HG03159 (cell line): ENCODE measurements at regions not wholly inside any gene's neighbourhood (a gene's known extent, or its start where the extent isn't known, plus 50 kb on each side); places are given as distances from the start of the nearest gene placed in this dataset.
A peak's percentile ranks its signal among the peaks of the same experiment; 100 is the strongest.

ENCODE experiments used
- ATAC-seq: cut with Tn5 transposase; IDR thresholded peaks from one replicate; pipeline ENCODE4 v1.9.1; 2021; ENCODE audit warnings: mild to moderate bottlenecking, moderate library complexity; ENCODE audit not compliant: unreplicated experiment

DNA sequence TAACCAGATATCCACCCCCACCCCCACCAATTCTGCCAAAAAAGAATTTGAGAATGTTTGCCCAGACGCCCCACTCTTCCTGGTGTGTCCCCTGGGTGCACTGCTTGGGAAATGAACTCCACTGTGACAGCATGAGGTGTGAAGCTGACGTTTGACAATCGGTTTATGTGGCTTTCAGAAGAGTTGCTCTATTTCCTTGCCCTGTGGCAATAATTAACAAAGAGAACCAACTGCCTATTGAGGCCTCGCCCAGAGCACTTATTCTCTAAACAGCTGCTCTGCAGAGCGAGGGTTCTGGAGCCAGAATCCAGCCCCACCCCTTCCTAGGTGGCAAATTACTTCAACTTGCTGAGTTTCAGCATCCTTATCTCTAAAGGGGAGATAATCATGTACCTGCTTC, 115.8 kb upstream of the SIX3 start:
- peak; percentile 56 for ATAC-seq

DNA sequence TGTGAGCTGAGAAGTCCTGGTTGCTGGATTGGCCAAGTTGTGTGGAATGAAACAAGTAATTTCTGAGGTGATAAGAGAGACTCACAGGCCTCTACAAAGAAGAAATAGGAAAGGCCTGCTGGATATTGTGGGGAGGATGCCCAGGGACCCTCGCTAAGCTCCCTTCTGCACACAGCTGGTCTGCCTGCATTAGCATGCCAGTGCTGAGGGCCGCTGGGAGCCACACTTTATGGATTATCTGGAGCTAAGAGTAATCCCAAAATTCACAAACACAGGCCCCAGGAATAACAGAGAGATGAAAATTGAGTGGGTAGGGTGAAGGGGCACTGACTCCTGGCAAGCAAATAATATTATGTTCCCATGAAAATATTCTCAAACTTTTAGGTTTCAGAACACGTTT, 114.9 kb upstream of the SIX3 start:
- no peak for ATAC-seq

DNA sequence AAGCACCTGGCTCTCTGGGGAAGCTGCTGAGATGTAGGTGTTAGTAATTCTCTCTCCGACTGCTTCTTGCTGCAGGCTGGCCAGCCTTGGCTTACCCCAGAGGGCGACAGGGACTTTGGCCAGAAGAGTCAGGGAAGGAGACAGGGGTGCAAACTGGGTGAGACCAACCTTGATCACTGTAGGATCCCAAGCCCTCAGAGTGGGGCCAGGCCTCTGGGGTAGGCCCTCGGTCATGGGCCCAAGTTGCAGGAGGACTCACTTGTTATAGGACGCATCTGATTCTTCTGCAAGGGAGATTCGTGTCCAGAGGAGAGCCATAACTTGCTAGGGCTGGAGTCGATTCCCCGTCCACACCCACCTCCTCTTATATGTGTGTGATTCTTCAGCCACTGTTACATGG, 111.7 kb upstream of the SIX3 start:
- ATAC-seq = no peak

DNA sequence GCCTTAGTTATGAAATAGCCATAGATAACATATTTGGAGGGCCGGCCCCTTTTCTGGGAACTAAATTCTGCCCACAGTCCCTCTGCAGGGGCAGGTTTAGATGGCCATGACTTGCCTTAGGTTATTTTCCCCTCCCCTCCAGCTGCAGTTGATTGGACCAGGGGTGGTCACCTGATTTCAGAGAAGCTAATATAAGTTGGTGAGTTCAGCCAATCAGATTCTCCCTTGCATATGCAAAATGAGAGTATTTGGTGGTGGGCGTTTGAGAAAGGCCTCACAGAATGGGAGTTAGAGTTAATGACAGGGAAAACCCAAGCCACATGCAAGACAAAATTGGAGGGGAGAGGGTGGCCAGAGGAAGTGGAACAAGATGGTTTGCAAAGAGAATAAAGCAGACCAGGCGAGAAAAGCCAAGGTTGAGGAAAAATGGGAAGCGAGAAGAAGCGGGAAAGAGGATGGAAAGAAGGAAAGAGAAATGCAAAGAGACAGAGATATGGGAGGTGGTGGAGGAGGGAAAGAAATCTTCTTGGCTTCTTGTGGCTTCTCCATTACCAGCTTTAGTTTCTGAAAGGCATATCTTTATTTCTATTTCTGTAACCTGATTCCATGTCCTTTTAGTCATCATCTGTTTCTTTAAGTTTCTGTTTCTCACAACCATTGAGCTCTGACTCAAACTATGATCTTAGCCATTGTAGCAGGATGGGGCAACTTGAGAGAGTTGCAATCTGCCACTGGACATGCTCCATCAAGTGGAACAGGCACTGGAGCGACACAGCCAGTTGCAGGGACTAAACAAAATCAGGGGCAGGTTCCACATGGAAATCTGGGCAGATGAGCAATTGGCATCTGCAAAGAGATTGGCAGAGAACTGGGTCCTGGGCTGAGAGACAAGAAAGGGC, 108.1 kb upstream of the SIX3 start:
- ATAC-seq = peak; percentile 58

DNA sequence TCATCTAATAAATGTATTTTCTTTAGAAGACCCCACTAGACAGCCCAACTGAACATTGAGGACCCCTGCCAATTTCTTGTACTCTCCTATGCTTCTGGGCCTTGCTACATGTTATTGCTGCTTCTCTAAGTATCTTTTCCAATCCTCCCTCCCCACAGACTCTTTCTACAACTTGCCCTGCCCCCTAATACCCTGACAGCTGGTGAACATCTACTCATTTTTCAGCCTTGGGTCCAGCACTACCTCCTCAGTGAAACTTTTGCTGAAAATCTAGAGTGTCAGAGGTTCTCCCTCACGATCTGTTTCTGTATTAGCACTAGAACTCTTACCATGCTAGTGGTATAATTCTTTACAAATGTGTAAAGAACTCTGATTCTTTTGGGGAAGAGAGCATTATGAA, 106.8 kb upstream of the SIX3 start:
- no peak for ATAC-seq

DNA sequence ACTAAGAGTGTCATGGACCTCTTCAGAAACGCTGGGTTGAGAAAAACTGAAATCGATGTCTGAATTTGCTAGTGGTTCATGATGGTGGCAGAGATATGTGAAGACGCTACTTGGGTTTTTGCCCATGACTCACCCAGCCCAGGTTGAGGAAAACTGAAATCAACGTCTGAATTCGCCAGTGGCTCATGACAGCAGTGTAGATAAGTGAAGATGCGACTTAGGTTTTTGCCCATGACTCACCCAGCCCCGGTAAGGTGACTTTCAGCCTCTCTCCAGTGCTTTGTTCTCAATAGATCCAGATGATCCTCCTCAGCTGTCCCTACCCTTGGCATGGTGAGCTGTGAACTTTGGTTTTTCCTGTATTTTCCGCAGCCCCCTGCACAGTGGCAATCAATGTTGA, 105.3 kb upstream of the SIX3 start:
- ATAC-seq = peak; percentile 48

DNA sequence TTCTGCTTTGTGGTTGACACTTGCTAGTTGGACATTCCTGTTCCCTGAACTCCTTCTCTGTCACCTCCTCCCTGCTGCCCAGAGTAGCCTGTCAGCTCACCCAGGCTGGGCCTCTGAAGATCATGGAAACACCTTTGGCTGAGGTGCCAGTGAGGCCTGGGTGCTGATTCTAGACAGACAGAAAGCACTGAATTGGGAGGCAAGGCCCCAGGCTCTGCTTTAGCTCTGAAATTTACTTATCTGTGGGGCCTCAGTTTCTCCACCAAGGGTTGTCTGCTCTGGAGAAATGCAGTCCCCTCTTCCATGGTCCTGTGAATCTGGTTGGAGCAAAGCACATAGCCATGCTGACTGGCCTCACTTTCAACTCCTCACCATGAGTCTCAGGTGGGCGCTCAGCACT, 104.6 kb upstream of the SIX3 start:
- no peak for ATAC-seq

DNA sequence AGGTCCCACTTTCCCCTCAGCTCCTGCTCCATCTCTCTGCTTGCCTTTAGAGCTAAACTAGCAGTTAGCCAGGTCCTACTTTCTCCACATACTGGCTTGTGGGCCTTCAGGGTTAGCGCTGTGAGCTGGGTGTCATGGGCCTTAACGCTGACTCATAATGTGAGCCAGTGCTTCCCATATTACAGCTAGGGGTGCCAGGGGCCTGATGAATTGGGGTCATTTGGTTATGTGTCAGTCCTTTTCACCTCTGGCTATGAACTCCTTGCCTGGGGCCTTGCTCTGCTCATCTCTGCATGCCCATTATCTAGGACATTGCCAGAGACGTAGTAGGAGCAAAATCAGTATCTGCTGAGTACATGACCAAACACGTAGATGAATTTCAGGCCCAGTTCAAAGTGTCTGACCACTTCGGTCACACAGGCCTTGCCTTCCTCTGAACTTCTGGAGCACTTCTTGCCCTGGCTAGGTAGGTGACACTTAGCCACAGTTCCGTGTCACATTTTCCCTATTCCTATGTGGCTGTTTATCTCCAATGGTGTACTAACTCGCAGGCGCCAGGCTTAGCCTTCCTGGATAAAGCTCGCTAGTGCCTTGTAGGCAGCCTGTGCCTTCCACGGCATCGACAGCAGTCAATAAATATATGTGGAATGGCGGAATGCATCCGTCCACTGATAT, 103.2 kb upstream of the SIX3 start:
- ATAC-seq = no peak

DNA sequence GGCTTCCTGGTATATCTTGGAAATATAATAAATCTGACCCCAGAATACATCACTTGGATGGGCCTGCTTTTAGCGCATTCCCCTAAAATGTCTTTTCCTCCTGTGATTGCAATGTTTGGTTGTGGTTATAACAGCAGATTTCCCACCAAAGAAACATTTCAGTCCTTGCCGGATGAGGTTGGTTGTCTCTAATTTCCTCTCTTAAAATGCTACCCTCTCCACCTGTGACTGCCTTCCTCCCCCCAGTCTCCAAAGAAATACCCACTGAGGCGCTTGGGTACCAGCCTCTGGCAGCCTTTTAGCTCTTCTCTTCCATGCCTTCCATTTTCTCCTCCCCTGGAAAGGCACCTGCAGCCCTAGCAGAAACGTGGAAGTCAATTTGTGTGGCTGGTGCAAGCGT, 102.1 kb upstream of the SIX3 start:
- no peak for ATAC-seq

DNA sequence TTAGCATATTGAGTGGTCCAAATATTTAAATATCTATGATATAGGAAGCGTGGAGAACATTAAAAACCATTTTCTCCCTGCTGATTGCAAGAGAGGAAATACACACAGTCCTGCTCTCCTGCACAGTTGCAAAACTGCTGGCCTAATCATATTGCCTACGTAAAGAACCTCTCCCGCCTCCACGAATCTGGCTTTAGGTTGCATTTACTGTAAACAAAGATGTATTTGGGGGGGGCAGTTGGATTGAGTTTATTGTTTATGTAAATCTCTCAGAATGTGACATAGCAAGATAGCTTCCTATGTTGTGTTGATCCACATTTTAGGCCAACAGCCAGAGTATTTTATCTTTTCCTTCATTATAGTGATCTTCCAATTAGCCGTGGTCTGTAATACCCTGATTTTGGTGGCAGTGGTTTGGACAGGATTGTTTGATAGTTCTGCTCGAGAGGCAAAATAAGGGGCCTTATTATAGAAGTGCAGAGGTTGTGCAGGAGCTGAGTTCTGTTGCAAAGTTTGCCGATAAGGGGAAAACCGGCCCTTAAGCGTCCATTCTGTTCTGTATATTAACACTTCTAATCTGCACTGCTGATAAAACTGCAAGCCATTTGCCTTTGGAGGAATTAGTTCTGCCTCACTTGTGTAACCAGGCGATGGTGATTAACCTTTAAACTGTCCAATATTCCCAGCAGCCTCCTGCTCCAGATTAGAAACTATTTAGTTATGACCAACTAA, 101.6 kb upstream of the SIX3 start:
- no peak for ATAC-seq

DNA sequence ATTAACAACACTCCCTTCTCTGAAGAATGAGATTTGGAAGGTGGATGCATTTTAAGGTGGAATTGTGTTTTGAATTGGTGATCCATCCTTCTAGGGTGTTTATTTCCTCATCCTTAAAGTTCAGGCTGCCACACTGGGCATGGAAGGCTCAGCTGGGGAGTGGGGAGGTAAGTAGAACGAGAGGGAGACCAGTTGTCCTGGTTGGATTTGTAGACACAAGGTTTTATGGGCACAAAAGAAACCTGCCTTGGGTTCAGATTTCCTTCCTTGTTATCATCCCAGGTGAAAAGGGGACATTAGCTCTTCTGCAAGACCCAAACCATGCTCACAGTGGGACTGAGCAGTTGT, 101.0 kb upstream of the SIX3 start:
- no peak for ATAC-seq

DNA sequence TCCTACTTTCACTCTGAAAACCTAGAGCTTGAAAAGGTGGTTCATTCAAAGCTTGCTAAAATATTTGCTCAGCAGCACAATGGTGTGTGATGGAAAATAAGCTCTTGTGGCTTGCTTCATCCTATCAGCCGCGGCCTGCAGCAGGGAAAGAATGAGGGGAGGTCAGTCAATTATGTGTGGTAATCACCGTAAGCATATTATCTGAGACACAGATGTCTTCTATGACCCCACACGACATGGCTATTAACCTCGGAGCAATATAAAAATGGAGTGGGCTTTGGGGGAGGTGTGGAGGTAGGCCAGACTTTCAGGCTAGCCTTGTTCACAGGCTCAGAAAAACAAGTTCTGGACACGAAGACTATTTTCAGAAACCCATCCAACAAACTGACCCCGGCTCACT, 98.4 kb upstream of the SIX3 start:
- ATAC-seq = no peak

DNA sequence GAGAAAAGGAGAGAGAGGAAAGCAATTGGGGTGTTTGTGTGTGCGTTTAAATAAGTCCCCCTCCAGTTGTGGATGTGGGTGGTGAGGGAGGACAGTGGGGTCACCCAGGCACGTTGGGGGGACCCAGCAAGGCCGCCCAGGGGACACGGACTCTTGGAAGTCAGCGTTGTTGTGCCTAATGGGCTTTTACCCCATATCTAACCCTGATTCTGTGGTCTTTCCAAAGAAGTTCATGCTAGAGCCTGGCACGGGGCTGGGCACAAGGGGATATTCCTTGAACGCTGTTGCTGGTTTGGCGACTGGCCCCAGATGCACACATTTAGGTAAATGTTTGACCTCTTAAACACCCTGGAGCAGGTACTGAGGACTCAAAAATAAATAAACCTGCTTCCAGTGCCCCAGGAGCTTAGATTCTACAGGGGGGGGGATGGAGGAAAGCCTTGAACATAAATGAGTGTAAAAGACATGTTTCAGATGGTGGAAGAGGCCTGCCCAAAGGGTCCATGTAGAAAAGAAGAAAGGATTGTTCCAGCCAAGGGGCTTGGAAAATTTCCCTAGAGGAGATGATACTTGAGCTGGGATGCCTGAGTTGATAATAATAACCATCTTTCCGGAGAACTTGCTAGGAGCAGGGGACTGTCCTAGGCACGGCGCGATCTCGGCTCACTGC, 97.7 kb upstream of the SIX3 start:
- no peak for ATAC-seq

DNA sequence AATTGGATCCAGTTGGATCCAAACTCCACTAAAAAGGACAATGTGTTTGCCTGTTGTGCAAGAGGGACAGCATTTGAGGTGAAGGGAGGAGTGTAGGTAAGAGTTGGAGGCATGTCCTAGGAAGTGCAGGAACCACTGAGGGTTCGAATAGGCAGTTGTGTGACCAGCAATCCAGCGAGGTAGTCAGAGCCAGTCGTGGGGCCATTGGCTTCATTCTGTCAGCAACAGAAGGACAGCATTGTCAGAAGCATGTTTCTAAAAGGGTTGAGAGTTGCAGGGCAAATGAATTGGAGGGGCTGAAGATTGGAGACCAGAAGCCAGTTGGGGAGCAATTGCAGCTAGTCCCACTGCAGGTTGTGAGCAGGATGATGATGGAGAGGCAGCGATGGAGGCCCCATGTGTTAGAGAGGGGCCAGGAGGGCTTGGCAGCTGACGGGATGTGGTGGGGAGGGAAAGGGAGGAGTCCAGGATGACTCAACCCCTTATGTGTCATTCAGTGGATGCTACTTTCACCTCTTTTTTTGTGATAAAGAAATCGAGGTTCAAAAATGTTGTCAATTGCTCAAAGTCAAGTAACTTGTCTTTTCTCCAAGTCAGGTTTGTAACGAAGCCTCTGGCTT, 96.7 kb upstream of the SIX3 start:
- ATAC-seq = no peak

DNA sequence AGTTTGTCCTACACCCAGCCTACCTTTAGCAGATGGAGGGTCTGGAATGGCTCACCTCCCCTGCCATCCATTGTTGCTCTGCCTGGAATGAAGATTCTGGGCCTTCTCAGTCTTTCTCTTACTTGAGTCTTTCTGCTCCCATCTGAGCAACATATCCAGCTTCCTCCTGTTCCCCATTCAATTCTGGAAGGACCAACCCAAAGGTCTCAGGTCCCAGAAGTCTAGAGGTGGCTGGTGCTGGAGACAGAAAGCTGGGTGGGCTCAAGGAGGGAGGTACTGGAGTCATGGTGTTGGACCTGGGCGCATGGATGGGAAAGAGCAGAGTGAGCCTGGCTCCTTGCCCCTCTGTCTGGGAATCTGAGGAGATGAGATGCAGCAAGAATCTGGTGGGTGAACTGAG, 93.5 kb upstream of the SIX3 start:
- no peak for ATAC-seq

DNA sequence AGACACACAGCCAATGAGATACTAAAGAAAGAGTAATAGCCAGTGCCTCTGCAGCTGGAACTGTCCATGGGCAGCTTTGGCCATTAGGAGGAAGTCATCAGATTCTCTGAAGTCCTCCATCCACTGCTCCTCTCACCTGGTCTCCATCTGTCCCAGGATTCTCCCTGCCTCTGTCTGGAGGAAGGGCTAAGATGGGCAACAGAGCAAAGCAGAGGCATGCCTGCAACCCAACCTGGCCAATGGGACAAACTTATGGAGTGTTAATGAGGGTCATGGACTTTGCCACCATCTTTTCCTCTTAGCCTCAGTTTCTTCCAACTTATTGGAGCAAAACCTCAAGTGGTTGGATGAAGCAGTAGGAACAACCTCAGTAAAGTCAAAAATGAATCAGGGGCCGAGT, 91.5 kb upstream of the SIX3 start:
- no peak for ATAC-seq

DNA sequence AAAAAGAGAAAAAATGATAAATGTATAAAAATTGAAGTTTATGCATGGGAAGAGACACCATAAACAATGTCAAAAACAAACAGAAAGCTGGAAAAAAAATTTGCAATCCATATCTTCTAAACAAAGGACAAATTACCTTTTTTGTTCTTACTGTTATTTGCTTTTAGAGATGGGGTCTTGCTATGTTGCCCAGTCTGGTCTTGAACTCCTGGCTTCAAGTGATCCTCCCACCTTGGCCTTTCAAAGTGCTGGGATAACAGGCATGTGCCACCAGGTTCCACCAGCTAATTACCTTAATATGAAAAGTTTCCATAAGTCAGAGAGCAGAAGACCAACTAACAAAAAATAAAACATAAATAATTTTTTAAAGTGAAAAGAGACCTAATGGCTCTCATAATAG, 90.0 kb upstream of the SIX3 start:
- no peak for ATAC-seq

DNA sequence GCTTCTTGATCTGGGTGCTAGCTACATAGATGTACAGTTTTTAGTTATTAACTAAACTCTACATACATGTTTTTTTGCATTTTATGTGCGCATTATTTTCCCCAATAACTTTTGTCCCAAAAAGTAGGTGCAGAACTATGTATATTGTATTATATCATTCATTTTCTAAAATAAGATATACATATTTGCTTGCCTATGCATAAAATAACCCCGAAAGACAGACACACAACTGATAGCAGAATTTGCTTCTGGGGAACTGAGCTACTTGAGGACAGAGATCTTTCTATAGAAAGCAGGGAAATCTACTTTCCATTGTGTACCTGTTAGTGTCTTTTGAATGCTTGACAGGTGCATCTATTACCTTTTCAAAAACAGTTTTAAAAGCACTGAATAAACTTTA, 88.9 kb upstream of the SIX3 start:
- no peak for ATAC-seq

DNA sequence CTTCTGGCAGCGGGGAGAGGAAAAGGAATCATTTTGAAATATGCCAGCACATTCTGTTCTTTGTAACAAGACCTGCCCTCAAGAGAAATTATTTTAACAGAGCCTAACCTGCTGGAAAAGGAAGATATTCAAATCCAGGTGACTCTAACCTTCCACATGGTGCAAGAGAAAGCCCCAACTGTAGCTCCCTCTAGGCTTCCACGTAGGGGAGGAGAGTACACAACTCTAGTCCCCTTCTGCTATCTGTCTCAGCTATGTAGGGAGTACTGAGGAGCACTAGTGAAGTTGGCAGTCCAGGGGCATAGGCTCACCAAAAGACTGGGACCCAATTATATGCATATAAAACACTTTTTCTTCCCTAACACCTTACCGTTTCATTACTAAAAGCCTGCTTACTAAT, 82.2 kb upstream of the SIX3 start:
- ATAC-seq = no peak

DNA sequence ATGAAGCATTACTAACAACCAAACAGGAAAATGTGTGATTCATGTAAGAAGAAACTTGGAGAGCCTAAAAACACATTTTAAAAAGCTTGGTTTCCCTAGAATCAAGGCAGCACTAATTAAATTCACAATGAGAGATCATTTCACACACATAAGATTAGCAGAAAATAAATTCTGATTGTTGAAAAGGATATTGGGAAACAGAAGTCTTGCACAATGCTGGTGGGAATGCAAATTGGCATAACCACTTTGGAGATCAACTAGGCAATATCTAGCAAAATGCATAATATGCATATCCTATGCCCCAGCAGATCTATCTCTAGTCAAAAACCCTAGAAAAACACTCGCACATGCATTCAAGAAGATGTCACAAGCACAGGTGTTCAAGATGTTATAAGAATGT, 75.3 kb upstream of the SIX3 start:
- ATAC-seq = no peak

DNA sequence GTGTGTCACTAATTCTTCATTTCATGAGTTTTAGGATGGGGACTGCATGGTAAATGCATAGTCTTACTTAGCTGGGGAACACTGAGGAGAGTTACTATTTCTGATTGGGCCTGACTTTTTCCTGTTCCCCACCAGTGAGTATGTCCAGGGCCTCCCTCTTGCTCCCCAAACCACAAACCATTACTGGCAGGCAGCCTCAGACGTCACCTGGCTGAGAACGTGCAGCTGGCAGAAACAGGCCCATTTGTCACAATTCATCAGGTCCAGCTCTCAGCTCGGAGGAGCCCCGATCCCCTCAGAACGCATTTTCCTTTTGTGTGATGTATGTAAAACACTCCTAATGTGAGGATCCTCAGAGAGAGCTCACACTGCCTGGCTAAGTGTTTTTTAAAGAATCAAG, 71.7 kb upstream of the SIX3 start:
- no peak for ATAC-seq
